ENCODE measurements at regions not wholly inside any gene's neighbourhood (a gene's known extent, or its start where the extent isn't known, plus 50 kb on each side); places are given as distances from the start of the nearest gene placed in this dataset.

- TF ChIP-seq POLR2A (IDR thresholded peaks at IDR 0.05; ENCODE audit: low read length) (no peak), GATA1 (IDR thresholded peaks at IDR 0.05; ENCODE audit: low read depth, low read length) (no peak)
Observed at GRCh38 chr11:32262367-32262766, 171.5 kb downstream of the RCN1 start.

All from erythroblast (primary cell).